ENCODE measurements at regions not wholly inside any gene's neighbourhood (a gene's known extent, or its start where the extent isn't known, plus 50 kb on each side); places are given as distances from the start of the nearest gene placed in this dataset.

- Histone ChIP-seq H2BK15ac (ENCODE audit: low read depth, low read length) (no peak overlapping the region), H4K20me1 (ENCODE audit: control insufficient read depth, insufficient read depth, insufficient read length) (no peaks in the 10 kb centered on the region), H3K56ac (ENCODE audit: insufficient read length, low read depth, low read length) (no peak overlapping the region), H2AK5ac (ENCODE audit: insufficient read length, low read length) (no peak overlapping the region), H3K4me2 (ENCODE audit: insufficient read depth, insufficient read length, low read length) (no peak overlapping the region), H4K91ac (ENCODE audit: insufficient read length, low read depth, low read length) (no peak overlapping the region), H3K9me3 (ENCODE audit: control insufficient read depth, low read depth, low read length) (no peaks in the 10 kb centered on the region), H4K5ac (ENCODE audit: insufficient read length, low read depth, low read length) (no peak overlapping the region), H3T11ph (ENCODE audit: low read length) (no peak overlapping the region), H2AFZ (ENCODE audit: low read length) (no peak overlapping the region), H3K79me1 (ENCODE audit: insufficient read depth, low read depth, low read length, poor library complexity, severe bottlenecking) (no peaks in the 10 kb centered on the region), H3K4me1 (ENCODE audit: insufficient read depth, low read length) (0 out of 2 replicates have a peak, but pooled peaks cover 3% of the 10 kb centered on the region), H2BK5ac (ENCODE audit: insufficient read length, low read length) (no peak overlapping the region), H3K23me2 (ENCODE audit: insufficient read length, low read depth, low read length, poor library complexity, severe bottlenecking) (no peaks in the 10 kb centered on the region), H3K14ac (ENCODE audit: insufficient read depth, low read length) (no peak overlapping the region), H3K18ac (ENCODE audit: insufficient read length, low read depth, low read length) (no peak overlapping the region), H3K9ac (ENCODE audit: extremely low read depth, insufficient read length, low read length) (no peak overlapping the region), H3K27me3 (ENCODE audit: insufficient read depth, low read length) (no peaks in the 10 kb centered on the region), H3K27ac (ENCODE audit: insufficient read length, low read depth, low read length) (no peak overlapping the region), H3K4ac (ENCODE audit: low read depth, low read length) (no peak overlapping the region), H3K79me2 (ENCODE audit: insufficient read depth, low read length) (no peaks in the 10 kb centered on the region), H2BK120ac (ENCODE audit: low read depth, low read length, poor library complexity, severe bottlenecking) (no peak overlapping the region), H2BK12ac (ENCODE audit: insufficient read length, low read depth, low read length) (no peak overlapping the region), H2BK20ac (ENCODE audit: low read depth, low read length, poor library complexity, severe bottlenecking) (no peak overlapping the region), H3K23ac (ENCODE audit: insufficient read length, low read depth, low read length) (no peak overlapping the region), H4K8ac (replicated peaks; ENCODE audit: insufficient read length, low read depth, low read length) (no peak overlapping the region)
- no peak for DNase-seq
- Mint-ChIP-seq H3K27me3 (ENCODE audit: low read depth) (no peaks in the 10 kb centered on the region), H3K4me3 (no peak overlapping the region), H3K4me1 (peaks cover 3 to 23% of the 10 kb centered on the region in 2 experiments; a peak in 3 of 4 replicates), H3K27ac (no peak overlapping the region), H3K9me3 (no peaks in the 10 kb centered on the region), H3K36me3 (ENCODE audit: insufficient read depth in 1 of 3, low read depth in 3 of 3) (no peaks in the 10 kb centered on the region)
- TF ChIP-seq CTCF (conservative IDR thresholded peaks at IDR 0.05), result no peak
- no CpG with 5 or more reads among the region's 4 CpGs for WGBS (ENCODE audit: extremely low coverage, insufficient read length, low lambda C conversion rate)
Measured at GRCh38 chr14:28876572-28876945, 110.0 kb downstream of the FOXG1 start.

All from H9 (cell line).